G401.6 (cell line): ENCODE measurements at regions not wholly inside any gene's neighbourhood (a gene's known extent, or its start where the extent isn't known, plus 50 kb on each side); places are given as distances from the start of the nearest gene placed in this dataset.

Experiments used
- FAIRE-seq: peaks from 2 replicates; lab custom pipeline; 2012; peaks lifted over from hg19 to GRCh38; lab: Jason Lieb, UNC

- no peak for FAIRE-seq
Measured at GRCh38 chr4:14049946-14050345, 422.4 kb upstream of the BOD1L1 start.

GRCh38 chr4:14053291-14053690, 425.8 kb upstream of the BOD1L1 start:
- no peak for FAIRE-seq

- FAIRE-seq: no peak
Measured at GRCh38 chr4:14054391-14054790, 426.9 kb upstream of the BOD1L1 start.

GRCh38 chr4:14059006-14059405, 431.5 kb upstream of the BOD1L1 start:
- FAIRE-seq: no peak

- no peak for FAIRE-seq
Measured at GRCh38 chr4:14064984-14065383, 437.5 kb upstream of the BOD1L1 start.

GRCh38 chr4:14065406-14065805, 437.9 kb upstream of the BOD1L1 start:
- FAIRE-seq: no peak

- no peak for FAIRE-seq
Measured at GRCh38 chr4:14066979-14067378, 439.5 kb upstream of the BOD1L1 start.

GRCh38 chr4:14069886-14070285, 442.4 kb upstream of the BOD1L1 start:
- FAIRE-seq: no peak

- no peak for FAIRE-seq
Measured at GRCh38 chr4:14070289-14070880, 442.9 kb upstream of the BOD1L1 start.

- no peak for FAIRE-seq
Measured at GRCh38 chr4:14072506-14072905, 445.0 kb upstream of the BOD1L1 start.

- no peak for FAIRE-seq
Measured at GRCh38 chr4:14076776-14077175, 449.3 kb upstream of the BOD1L1 start.

GRCh38 chr4:14078326-14078725, 450.8 kb upstream of the BOD1L1 start:
- no peak for FAIRE-seq

- no peak for FAIRE-seq
Measured at GRCh38 chr4:14079601-14080000, 452.1 kb upstream of the BOD1L1 start.

GRCh38 chr4:14083150-14083549, 455.6 kb upstream of the BOD1L1 start:
- FAIRE-seq: no peak

- no peak for FAIRE-seq
Measured at GRCh38 chr4:14084598-14084997, 457.1 kb upstream of the BOD1L1 start.

- FAIRE-seq: no peak
Measured at GRCh38 chr4:14087459-14087858, 459.9 kb upstream of the BOD1L1 start.

GRCh38 chr4:14087921-14088320, 460.4 kb upstream of the BOD1L1 start:
- FAIRE-seq: no peak

- no peak for FAIRE-seq
Measured at GRCh38 chr4:14091531-14091930, 464.0 kb upstream of the BOD1L1 start.

GRCh38 chr4:14091966-14092365, 464.4 kb upstream of the BOD1L1 start:
- no peak for FAIRE-seq

GRCh38 chr4:14092741-14093140, 465.2 kb upstream of the BOD1L1 start:
- FAIRE-seq: no peak

GRCh38 chr4:14095831-14096230, 468.3 kb upstream of the BOD1L1 start:
- no peak for FAIRE-seq

GRCh38 chr4:14096396-14096965, 469.0 kb upstream of the BOD1L1 start:
- no peak for FAIRE-seq

- no peak for FAIRE-seq
Measured at GRCh38 chr4:14100349-14100748, 472.8 kb upstream of the BOD1L1 start.

- no peak for FAIRE-seq
Measured at GRCh38 chr4:14110407-14110806, 482.9 kb upstream of the BOD1L1 start.

GRCh38 chr4:14111730-14112181, 484.2 kb upstream of the BOD1L1 start:
- FAIRE-seq: no peak
